Skin of body (tissue), 1 donor: ENCODE measurements at regions not wholly inside any gene's neighbourhood (a gene's known extent, or its start where the extent isn't known, plus 50 kb on each side); places are given as distances from the start of the nearest gene placed in this dataset.
"Not testable (repeated sequence)": the region's sequence is repeated elsewhere in the genome, so short reads cannot be mapped to it uniquely, and the experiment has no call there.

Experiments
- DNase-seq: peaks from one replicate; lab custom pipeline; 2025; lab: John Stamatoyannopoulos, UW

GRCh38 chr13:107822006-107822405 is 393.3 kb downstream of the LIG4 start:
- no peak for DNase-seq

DNA sequence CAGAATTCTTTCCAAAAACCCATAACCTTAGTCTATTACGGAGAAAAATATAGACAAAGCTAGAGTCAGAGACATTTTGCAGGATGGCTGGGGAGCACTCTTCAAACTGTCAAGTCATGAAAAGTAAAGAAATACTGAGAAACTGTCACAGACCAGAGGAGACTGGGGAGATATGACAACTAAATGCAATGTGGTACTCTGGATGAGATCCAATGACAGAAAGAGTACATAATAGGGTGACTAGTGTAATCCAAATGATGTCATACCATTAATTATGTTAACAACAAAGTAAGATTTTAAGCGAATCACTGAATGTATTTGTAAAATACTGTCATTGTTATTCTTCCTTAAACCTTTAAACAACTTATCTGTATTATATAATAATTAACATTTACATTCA is 393.8 kb downstream of the LIG4 start:
- DNase-seq = no peak

DNA sequence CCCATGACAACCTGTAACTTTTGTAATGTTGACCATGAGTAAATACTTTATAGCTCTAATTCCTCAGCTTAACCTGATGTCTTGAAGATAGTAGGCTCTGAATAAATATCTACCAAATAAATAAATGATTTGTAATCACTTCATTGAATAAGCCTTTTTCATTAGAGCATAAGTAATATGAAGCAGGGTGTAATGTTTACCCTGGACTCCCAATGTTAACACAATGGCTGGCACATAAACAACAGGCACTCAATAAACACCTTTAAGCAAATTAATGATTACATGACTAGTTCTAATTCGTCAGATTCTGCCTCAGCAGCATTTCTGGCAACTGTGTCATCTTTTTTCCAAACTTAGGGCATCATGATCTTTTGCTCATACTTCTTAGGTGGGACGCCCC is 396.3 kb downstream of the LIG4 start:
- no peak for DNase-seq

GRCh38 chr13:107817647-107818287 is 397.6 kb downstream of the LIG4 start:
- DNase-seq = no peak

DNA sequence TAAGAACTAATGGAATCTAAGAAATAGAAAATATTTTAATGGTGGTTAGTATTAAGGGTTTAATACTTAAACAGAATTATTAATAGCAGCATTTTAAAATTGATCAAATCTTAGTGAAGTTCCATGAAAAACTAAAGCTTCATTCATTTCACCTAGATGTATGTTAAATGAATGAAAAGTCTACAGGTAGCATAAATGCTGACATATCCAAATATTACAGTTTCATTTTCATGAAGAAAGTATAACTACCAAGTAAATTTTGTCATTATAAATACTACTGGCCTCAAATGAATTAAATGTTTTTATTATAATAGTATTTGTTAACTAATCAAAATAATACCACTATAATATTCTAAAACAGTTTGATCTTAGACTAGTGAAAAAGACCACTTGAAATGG is 403.3 kb downstream of the LIG4 start:
- no peak for DNase-seq

GRCh38 chr13:107811233-107812013 is 403.9 kb downstream of the LIG4 start:
- DNase-seq = no peak

- no peak for DNase-seq
These were observed 406.2 kb downstream of the LIG4 start for GRCh38 chr13:107809125-107809524.

DNA sequence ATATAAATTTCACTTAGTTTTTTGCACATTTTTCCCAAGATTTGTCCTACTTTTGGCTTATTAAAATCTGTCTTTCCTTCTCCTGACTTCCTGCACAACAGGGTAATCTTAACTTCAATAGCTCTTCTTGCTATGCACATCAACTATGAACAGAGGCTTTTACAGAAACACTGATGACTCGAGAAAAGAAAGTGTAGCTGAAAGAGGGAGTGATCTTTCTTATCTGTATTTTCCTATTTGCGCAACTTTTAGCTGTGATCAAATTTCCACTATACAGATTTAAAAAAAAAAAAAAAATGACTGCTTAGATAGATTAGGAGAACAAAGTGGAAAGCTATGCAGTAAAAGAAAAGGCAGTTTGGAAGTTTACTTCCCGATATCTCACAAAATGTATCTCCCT is 406.9 kb downstream of the LIG4 start:
- DNase-seq = no peak

GRCh38 chr13:107807306-107808073 is 407.8 kb downstream of the LIG4 start:
- no peak for DNase-seq

GRCh38 chr13:107806726-107807125 is 408.6 kb downstream of the LIG4 start:
- no peak for DNase-seq

DNA sequence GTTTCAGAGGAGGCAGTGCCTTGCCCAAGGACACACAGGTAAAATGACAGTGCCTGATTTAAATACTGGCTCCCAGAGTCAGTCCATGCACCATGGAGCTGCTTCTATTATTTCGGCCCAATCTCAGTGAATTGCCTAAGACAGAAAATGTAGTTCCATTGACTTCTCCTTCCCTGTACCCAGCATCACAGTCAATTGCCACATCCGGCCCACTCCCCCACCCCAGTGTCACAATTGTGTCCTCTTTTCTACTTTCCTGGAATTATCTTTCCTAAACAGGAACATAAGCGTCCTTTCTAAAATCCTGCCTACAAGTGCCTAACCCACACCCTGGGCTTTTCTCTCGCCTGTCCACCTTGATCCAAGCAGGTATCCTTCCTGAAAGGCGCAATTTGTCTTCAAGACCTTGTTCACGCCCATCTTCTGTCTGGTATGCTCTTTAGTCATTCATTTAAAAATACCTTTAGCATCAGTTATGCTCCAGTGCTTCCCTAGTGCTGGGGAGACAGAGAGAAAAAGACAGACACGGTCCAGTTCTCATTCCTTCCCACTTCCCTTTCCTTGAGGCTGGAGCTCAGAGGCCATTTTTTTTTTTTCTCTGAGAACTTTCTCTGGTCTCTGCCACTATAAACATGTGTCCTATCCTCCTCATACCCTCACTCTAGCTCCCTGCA is 411.4 kb downstream of the LIG4 start:
- DNase-seq = no peak

- no peak for DNase-seq
These were observed 413.7 kb downstream of the LIG4 start for GRCh38 chr13:107801621-107802020.

DNA sequence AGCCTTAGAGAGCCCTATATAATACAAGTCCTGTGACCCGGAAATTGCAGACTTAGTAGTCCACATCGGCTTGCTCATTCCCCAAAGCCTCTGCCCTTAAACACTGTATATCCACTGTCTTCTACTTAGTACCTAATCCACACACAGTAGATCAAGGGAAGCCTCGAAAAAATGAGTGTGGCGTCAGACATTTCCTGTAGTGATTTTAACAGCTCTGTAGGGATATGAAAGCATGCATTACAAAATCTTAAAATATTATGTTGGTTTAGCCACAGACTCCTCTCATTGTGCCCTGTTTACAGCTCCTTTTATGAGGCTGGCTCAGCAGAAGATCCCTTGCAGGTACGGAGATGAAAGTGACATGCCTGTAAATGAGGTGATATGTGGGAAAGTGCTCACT is 416.3 kb downstream of the LIG4 start:
- DNase-seq = no peak

DNA sequence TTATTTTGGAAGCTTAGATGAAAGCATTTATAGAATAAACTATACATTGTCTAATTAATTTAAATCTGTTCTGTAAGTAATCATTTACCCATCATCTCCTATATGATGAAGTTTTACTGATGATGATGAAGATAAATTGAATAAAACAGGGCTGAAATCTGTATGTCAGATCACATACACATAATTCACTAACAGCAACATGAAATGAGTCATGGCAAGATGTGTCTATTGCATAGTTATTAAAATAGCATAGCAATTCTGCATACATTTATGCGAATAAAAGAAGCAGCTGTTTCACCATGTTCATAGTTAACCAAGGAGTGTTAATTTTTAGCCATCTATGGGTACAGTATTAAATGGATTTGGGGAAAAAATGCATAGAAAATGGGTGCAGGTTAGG is 424.9 kb downstream of the LIG4 start:
- no peak for DNase-seq

DNA sequence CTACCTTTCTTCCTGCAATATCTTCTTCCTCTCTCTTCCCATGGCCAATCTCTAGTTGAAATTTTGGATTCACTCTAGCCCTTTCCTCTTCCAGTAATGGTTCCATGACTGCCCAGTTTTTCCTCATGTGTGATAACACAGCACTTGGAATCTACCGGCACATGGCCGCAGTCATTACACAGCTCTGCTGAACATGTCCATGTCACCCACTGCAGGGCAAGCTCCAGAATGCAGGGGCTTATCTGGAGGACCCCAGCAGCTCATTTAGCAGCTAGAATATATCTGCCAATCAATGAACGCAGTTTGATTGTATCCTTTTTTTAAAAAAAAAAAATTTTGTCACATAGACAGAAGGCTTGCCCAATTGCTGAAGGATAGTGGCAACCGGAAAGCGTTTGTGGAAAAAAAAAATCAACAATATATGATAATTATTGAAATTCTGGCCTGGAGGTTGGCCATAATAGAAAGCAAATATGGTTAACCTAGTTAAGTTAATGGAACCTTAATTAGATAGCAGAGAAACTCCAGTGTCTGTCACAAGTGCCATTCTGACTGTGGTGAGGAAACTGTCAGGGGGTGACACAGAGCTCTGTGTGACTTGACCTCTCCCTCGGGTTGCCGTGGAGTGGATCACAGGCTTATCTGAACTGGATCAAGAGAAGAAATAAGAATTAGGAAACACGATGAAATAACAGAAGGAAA is 426.7 kb downstream of the LIG4 start:
- no peak for DNase-seq

GRCh38 chr13:107782646-107783045 is 432.7 kb downstream of the LIG4 start:
- DNase-seq = not testable (repeated sequence)

DNA sequence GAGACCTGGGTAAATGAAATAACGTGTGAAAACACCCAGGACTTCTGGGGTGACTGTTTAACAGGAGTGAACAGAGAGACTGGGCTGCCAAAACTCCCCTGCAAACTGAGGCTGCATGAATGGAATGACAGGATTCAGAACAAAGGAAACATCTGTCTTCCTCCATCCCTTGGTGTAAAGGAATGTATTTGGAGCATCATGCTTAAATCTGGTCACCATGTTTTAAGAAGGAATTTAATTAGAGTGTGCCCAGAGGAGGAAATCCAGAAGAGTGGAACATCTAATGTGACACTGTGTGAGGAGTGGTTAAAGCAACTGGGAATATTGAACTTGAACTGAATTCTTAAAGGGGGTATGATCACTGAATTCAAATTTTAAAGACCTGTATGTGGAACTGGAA is 437.2 kb downstream of the LIG4 start:
- no peak for DNase-seq

- DNase-seq = no peak
These were observed 444.8 kb downstream of the LIG4 start for GRCh38 chr13:107770541-107770940.

DNA sequence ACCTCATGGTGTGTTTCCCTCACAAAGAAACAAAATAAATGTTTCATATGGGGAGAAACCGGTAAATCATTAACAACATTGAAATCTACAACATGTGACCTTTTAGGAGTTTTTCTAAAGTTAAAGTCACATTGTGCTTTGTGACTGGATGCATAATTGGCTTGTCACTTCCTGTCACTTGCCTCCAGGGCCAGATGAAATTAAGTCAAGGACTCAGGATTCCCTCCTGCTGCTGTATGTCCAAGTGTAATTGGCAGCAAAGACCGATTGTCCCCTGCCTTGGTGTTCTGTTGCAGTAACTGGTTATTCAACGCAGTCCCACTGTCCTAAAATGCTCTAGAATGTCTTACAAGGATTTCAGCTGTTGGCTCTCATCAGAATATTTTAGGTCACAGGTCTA is 448.2 kb downstream of the LIG4 start:
- no peak for DNase-seq

GRCh38 chr13:107765724-107766401 is 449.5 kb downstream of the LIG4 start:
- no peak for DNase-seq

DNA sequence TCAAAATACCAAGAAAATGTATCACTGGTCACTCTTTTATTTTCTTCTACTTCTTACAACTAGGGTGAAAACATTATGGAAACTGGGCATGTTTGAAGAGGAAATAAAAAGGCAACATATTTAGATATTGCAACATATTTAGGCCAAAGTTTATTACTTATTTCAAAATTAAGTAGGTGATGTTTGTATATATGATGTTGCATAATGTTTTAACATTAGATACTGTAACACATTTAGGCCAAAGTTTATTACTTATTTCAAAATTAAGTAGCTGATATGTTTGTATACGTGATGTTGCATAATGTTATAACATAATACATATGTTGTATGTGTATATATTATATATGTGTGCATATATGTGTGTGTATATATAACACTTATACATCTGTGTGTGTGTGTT is 451.3 kb downstream of the LIG4 start:
- DNase-seq = no peak
